ENCODE measurements at regions not wholly inside any gene's neighbourhood (a gene's known extent, or its start where the extent isn't known, plus 50 kb on each side); places are given as distances from the start of the nearest gene placed in this dataset.

DNA sequence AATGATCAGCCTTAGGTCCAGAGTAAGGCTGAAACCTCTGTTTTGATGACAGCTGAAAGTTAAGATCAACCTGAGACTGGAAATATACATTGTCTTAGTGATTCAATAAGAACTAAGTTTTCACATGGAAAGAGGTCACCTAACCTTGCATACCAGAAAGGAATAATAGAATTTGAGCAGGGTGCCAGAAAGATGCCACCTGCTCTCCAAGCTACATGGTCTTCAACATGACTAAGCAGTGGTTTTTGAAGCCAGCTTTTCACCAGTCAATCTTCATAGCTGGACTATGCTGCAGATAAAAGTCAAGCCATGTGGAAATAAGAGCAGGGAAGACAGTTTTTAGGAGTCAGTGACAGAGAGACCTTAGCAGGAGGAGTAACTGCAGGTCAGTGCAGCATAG lies 589.4 kb upstream of the SYT4 start:
- Histone ChIP-seq H3K36me3 (ENCODE audit: control insufficient read depth in 1 of 2, insufficient read depth in 2 of 2, low read length in 2 of 2) (no peaks in the 10 kb centered on the region), H3K9me3 (ENCODE audit: control insufficient read depth in 1 of 2, insufficient read depth in 1 of 2, low read depth in 1 of 2, low read length in 2 of 2) (peaks cover 14 to 29% of the 10 kb centered on the region in 2 experiments; a peak in 2 of 4 replicates), H3K27me3 (ENCODE audit: insufficient read depth, low read length) (no peaks in the 10 kb centered on the region), H3K4me1 (ENCODE audit: control insufficient read depth in 1 of 2, insufficient read depth in 2 of 2, low read length in 2 of 2) (no peaks in the 10 kb centered on the region), H3K79me2 (ENCODE audit: insufficient read depth, low read length) (no peaks in the 10 kb centered on the region), H3K4me3 (replicated peaks in 1 of 2; ENCODE audit: low read depth in 1 of 2, low read length in 2 of 2) (no peak overlapping the region), H3K4me2 (ENCODE audit: low read length) (no peak overlapping the region), H3K27ac (ENCODE audit: low read depth, low read length) (no peak overlapping the region), H2AFZ (ENCODE audit: low read depth, low read length, poor library complexity, severe bottlenecking) (no peak overlapping the region), H4K20me1 (ENCODE audit: insufficient read depth) (no peaks in the 10 kb centered on the region), H3K9ac (ENCODE audit: low read length) (no peak overlapping the region), H3K9me2 (ENCODE audit: insufficient read depth) (no peaks in the 10 kb centered on the region)
- intact Hi-C loops (cut with micrococcal nuclease), result no loop called here
- no TSS peak for BruUV-seq (replicated peaks)
- ATAC-seq, result no peak
- ChIA-PET RAD21 (ENCODE audit: low non-redundant PET in 1 of 2, low total read pairs in 2 of 2, uncharacterized antibody in 2 of 2, unreplicated experiment in 2 of 2) (no interaction called here), CTCF (no interaction called here), POLR2A (no interaction called here)
- TF ChIP-seq YY1 (IDR thresholded peaks at IDR 0.05; ENCODE audit: extremely low read depth, insufficient replicate concordance, low read depth, low read length) (no peak), ELF1 (IDR thresholded peaks at IDR 0.05; ENCODE audit: borderline replicate concordance, low read depth) (no peak), RAD21 (IDR thresholded peaks at IDR 0.05; ENCODE audit: low read depth) (no peak), EGR1 (IDR thresholded peaks at IDR 0.05; ENCODE audit: low read depth) (no peak), SP1 (IDR thresholded peaks at IDR 0.05; ENCODE audit: low read depth) (no peak), FOSL1 (IDR thresholded peaks at IDR 0.05; ENCODE audit: low read depth) (no peak), EZH2 (IDR thresholded peaks at IDR 0.05) (no peak), CBX3 (IDR thresholded peaks at IDR 0.05; ENCODE audit: low read depth) (no peak), ZNF274 (IDR thresholded peaks at IDR 0.05; ENCODE audit: low read depth, low read length) (no peak), SRF (IDR thresholded peaks at IDR 0.05; ENCODE audit: low read depth) (no peak)
- TF ChIP-seq, protein P1, sequence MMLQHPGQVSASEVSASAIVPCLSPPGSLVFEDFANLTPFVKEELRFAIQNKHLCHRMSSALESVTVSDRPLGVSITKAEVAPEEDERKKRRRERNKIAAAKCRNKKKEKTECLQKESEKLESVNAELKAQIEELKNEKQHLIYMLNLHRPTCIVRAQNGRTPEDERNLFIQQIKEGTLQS (IDR thresholded peaks at IDR 0.05), result no peak
- TF ChIP-seq, protein P2, sequence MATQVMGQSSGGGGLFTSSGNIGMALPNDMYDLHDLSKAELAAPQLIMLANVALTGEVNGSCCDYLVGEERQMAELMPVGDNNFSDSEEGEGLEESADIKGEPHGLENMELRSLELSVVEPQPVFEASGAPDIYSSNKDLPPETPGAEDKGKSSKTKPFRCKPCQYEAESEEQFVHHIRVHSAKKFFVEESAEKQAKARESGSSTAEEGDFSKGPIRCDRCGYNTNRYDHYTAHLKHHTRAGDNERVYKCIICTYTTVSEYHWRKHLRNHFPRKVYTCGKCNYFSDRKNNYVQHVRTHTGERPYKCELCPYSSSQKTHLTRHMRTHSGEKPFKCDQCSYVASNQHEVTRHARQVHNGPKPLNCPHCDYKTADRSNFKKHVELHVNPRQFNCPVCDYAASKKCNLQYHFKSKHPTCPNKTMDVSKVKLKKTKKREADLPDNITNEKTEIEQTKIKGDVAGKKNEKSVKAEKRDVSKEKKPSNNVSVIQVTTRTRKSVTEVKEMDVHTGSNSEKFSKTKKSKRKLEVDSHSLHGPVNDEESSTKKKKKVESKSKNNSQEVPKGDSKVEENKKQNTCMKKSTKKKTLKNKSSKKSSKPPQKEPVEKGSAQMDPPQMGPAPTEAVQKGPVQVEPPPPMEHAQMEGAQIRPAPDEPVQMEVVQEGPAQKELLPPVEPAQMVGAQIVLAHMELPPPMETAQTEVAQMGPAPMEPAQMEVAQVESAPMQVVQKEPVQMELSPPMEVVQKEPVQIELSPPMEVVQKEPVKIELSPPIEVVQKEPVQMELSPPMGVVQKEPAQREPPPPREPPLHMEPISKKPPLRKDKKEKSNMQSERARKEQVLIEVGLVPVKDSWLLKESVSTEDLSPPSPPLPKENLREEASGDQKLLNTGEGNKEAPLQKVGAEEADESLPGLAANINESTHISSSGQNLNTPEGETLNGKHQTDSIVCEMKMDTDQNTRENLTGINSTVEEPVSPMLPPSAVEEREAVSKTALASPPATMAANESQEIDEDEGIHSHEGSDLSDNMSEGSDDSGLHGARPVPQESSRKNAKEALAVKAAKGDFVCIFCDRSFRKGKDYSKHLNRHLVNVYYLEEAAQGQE (IDR thresholded peaks at IDR 0.05; ENCODE audit: low read depth), result no peak
- TF ChIP-seq, protein P3, sequence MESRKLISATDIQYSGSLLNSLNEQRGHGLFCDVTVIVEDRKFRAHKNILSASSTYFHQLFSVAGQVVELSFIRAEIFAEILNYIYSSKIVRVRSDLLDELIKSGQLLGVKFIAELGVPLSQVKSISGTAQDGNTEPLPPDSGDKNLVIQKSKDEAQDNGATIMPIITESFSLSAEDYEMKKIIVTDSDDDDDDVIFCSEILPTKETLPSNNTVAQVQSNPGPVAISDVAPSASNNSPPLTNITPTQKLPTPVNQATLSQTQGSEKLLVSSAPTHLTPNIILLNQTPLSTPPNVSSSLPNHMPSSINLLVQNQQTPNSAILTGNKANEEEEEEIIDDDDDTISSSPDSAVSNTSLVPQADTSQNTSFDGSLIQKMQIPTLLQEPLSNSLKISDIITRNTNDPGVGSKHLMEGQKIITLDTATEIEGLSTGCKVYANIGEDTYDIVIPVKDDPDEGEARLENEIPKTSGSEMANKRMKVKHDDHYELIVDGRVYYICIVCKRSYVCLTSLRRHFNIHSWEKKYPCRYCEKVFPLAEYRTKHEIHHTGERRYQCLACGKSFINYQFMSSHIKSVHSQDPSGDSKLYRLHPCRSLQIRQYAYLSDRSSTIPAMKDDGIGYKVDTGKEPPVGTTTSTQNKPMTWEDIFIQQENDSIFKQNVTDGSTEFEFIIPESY (IDR thresholded peaks at IDR 0.05; ENCODE audit: extremely low read depth, insufficient replicate concordance, low read length), result no peak
- no peak for DNase-seq (ENCODE audit: low read depth, low spot score)

Data from HCT116 (cell line).